HG03066 (cell line): ENCODE measurements at regions not wholly inside any gene's neighbourhood (a gene's known extent, or its start where the extent isn't known, plus 50 kb on each side); places are given as distances from the start of the nearest gene placed in this dataset.
"Not testable (repeated sequence)": the region's sequence is repeated elsewhere in the genome, so short reads cannot be mapped to it uniquely, and the experiment has no call there.

Experiments used
- ATAC-seq: cut with Tn5 transposase; IDR thresholded peaks from one replicate; pipeline ENCODE4 v1.9.1; 2021; ENCODE audit warnings: low read depth; ENCODE audit not compliant: unreplicated experiment

DNA sequence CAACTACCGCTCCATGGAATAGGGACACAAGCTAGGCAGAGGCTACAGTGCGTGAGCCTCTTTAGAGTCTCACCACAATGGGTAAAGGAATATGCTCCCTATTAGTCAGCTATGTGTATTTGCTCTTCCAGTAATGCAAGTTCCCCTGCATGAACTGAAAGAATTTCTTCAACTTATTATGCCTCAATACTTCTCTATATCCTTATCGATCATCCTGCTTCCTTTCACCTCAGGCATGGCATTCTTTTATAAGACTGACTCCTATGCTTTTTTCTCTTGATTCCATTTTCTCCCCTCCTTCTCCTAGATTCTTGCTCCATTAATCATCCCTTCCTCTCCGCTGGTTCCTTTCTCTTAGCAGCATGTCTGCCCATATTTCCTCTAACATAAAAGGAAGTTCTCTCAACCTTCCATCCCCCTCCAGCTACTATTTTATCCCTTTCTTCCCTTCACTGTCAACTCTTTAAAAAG, 94.5 kb upstream of the CPM start:
- ATAC-seq = no peak

DNA sequence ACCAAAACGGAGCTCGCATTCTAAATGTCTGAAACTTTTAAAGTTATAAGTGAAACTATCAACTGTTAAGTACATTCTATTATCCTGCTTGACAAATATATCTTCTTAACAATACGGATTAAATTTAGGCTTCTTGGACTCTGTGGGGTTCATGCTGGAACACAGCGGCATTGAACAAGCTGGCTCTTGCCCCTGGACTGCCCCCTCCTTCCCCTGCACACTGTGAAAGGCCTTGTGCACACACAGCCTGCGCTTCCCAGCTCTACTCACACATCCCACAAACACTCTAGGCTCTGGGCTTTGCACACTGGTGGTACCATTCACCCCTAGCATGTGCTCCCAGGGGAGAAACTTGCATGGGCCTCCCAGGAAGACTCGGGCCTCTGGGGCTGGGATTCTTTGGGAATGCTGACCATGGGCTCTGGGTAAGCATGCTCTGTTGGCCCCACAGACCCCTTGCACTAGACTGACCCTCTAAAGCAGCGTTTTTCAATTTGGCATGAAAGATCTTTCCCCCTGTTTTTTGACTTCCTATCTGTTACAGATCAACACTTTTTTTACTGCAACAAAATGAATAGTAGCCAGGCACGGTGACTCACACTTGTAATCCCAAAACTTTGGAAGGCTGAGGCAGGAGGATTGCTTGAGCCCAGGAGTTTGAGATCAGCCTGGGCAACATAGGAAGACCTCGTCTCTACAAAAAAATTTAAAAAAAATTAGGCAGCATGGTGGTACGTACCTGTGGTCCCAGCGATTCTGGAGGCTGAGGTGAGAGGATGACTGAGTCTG, 96.2 kb upstream of the CPM start:
- ATAC-seq = no peak

DNA sequence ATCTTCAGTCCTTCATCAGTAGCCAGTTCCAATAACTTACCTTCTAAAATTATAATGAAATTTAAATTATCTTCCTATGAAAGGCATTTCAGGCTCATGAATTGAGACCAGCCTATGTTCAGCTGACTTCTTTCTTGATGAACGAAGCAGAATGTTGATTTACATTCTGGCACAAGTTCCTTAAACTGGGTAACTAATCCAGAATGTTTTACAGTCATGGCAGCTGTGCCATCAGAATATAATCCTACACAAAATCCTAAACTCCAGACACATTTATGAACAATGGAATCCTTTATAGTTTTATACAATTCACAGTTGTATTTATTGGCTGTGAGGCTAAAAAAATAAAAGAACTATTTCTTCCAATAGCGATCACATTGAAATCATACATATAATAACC, 97.3 kb upstream of the CPM start:
- no peak for ATAC-seq

DNA sequence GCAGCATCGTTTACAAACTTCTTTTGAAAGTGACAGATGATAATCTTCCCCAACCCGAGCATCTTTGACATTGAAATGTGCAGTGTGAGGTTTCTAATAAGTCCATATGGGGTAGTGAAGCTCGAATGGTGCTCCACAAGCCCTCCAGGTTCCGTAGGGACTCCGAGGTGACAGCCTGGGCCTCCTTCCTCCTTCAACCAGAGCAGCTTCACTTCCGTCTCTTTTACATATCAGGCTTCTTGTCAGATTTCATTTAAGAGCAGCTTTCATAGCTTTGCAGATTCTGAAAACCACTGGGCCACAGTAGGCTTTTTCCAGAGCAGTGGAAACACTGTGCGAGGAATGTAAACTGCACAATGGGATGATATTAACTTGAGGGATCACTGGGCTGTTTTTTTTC, 103.6 kb upstream of the CPM start:
- ATAC-seq = no peak

DNA sequence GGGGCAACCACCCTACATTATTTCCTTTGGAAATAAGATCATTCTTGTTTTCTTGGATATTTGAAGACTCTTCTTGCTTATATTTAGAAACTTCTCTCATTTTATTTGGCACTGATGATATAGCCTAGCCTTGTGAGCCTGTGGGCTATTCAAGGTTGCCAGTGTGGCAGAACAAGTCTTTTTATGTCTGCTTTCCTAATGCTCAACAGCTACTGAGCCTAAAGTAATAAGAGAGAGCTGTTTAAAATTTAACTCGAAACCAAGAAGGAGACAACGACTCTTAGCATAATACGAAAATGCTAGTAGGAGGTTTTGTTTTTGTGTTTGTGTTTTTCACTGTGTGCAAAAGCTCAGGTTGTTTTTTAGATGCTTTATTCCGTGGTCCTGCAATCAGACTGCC, 104.0 kb upstream of the CPM start:
- no peak for ATAC-seq

DNA sequence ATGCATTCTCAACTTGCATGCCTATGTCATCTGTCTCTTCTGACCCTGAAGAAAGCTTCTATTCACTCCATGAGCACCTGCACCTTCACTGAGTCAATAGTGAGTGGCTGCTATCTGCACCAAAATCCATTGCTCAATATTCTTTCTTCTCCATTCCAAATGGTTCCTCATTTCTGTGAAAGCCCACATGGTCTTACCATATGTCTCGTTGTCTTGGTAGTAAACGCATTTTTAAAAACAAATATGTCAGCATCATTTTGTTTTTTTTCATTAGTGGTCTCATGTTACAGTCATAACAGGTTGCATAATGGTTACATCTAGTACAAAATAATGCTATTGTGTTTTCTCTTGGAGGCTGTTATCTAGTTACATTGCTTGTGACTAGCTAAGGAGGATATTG, 106.9 kb upstream of the CPM start:
- ATAC-seq = no peak

DNA sequence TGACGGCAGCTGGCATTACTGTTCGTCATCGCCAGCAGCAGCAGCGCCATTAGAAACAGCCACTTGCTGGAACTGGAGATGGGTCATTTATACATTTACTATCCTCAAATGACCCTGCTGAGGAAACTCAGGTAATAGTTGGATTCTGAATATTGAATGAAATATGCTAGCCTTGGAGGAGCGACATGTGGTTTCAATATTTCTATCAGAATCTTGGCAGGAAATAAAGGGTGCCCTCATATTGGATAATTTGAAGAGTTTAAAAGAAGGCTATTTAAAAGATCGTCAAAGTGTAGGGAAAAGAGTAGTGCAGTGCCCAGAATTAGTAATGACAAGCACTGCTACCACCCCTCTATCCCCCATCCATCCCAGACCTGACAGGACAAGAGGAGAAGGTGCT, 109.6 kb upstream of the CPM start:
- ATAC-seq = no peak

DNA sequence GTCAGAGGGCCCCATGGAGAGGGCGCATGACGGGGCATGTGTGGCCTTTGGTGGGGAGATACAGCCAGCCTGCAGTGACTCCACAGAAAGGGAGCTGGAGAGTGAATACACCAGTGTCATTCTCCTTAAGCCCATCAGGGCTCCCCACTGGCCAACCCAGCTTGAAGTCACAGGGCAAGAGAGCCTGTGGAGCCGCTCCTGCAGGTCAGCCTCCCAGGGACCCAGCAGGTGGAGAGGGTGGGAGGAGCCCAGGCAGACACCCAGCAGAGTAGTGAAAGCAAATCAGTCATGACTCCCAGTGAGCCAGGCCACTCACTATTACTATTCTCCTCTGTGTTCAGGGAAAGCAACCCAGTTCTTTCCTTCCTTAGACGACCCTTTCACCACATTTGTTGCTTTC, 110.0 kb upstream of the CPM start:
- no peak for ATAC-seq

DNA sequence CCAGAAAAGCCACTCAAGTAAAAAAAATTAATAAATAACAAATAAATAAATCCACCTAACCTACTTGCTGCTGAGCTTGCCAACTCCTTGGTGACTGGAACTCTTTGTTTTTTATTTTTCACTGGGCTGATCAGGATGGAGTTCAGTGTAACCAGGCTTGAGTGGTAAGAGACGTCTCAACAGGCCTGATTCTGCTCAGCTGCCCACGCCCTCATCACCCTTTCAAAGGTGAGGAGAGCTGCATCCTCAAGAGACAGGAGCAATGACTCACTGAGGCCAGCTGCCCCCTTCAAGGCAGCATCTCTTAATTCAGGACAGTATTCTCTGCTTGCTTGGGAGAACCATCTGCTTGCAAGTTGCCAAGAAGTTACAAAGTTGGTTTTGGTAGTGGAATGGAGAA, 111.9 kb upstream of the CPM start:
- no peak for ATAC-seq

DNA sequence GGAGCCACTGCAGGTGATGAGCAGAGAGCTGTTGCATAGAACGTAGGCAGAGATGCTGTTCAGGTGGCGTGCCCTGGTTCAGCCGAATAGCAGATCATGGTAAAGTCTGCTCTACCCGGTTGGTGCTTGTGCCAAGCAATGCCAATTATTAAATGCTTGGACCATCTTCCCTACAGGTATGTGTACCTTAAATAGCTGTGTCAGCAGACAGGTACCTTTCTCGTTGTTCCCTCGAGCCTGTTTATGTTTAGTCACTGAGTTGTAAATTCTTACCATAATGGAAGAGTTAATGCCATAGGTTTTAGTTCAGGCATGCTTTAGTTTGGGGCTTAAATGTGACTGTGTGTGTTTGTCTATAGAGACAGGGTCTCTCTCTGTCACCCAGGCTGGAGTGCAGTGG, 112.5 kb upstream of the CPM start:
- no peak for ATAC-seq

DNA sequence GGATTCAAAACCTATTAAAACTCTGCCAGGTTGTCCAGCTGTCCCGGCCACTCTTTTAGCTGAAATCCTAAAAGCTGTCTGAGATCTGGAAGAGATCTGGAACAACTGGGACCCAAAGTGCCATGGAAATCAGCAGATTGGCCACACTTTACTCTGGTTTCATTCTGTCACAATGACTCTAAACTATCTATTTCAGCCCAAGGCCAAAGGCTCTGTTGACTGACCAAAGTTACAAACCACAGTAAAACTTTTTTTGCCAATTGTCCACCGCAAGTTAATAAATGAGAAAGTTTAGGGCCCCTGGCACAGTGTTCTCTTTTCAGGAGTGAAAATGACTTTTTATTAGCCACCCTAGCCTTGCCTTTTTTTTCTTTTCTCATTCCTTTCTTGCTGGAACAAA, 113.4 kb upstream of the CPM start:
- ATAC-seq = no peak

DNA sequence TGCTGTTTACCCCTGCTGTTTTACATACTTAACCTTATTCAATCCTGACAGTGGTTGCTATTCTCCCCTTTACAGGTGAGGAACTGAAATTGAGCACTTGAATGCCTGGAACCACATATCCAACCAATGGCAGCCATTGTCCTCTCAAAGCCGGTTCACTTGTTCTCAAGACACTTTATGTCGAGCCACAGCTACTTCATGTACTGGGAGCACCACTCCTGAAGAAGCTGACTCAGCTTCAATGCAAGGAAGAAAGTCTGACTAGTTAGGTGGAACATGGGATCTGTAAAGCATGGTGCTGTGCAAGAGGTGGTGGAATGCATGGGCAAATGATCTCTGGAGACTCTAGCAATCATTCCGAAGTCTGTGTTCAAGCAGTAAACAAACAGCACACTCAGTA, 113.9 kb upstream of the CPM start:
- no peak for ATAC-seq

DNA sequence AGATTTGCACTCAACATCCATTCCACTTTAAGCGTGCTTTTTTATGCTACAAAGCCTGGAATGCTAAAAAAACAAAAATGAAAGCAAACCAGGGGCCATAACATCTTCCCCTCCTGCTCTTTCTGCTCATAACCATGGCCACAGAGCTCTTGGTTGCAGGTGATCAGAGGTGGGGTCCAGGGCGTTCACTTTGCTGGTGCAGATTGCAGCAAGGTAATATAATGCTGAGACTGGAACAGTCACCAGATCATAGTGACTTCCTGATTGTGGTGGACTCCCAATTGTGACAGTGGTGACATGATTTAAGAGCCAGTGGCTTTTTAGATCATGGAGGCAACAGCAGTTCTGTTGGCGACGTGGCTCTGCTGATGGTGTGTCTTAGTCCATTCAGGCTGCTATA, 115.0 kb upstream of the CPM start:
- no peak for ATAC-seq

DNA sequence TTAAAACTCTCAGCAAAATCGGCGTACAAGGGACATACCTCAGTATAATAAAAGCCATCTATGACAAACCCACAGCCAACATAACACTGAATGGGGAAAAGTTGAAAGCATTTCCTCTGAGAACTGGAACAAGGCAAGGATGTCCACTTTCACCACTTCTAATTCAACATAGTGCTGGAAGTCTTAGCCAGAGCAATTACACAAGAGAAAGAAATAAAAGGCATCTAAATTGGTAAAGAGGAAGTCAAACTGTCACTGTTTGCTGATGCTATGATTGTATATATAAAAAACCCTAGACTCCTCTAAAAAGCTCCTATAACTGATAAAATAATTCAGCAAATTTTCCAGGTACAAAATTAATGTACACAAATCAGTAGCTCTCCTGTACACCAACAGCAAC, 116.9 kb upstream of the CPM start:
- not testable (repeated sequence) for ATAC-seq

DNA sequence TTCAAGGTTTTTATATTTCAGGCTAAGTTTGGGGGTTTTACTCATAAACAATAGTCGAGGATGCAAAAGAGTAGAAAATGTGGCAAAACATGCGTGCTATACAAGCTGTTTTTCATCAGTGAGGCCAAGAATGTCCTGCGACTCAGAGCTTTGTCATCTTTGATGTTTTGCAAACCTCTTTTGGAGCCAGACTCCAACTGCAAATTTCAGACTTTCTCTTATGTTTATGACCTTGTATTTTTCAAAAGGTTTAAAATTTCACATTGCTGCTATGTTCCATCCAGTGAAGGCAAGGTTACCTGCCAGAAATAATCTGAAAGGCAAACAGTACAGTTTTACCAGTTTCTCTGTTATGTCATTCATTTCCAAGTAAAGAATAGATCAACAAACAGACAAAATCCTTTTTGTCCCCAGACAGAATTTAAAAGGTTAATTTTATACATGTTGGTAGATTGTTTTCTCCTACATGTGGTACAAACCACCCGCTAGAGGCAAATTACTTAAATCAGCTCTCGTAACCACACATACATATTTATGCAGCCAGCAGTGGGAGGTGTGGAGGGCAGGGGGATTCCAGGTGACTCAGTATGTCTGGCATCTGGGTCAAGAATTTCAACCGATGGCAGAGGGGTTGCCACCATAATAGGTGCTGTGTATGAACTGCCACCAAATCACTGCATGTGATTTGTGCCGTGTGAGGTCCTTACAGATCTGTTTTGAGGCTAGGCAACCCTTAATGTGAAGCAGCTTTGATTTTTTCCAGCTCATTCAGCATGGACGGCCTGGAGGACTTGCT, 119.8 kb upstream of the CPM start:
- no peak for ATAC-seq

DNA sequence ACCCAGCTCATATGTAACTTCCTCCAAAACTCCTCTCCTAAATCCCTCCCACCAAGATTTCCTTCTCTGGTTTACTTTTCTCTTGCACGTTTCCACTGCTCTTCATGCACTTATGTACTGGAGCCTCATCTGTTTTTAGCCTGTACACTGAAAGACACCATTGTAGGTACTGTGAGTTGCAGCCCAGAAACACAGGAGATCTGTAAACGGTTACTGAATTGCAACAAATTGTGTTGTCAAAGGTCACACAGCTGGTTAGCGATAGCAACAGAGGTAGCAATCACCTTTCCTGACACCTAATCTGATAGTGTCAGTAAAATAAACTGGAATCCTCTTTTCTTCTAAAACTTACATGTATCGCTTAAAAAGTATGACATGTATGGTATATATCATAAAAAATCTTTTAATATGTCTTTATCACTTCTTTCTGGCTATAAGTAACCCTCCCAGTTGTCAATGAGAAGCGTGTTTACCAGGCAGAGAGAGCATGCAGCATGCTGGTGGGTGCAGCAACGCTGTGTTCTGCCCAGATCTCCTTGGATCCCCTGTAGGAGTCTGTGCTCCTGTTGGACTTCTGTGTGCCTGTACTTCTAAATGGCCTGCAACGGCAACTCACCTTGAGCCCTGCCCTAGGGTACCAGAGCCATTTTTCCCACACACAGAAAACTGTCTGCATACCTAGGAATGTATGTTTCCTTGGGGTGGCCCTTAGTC, 121.5 kb upstream of the CPM start:
- ATAC-seq = no peak

DNA sequence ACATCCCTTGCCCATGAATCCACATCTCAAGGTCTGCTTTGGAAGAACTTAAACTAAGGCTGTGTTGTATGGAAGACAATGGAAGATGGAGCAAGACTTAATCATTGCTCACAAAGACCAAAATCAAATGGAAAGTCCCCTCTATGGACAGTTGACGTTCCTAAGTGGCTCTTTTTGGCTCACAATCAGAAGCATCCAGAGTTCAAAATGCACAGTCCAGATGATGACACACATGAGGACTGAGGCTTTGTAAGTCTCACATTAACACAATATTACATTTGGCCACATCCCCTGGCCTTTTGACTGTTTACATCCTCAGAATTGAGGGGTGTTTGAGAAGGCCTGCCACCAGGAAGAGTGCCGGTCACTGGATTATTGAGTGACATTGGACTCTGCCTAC, 122.3 kb upstream of the CPM start:
- no peak for ATAC-seq

DNA sequence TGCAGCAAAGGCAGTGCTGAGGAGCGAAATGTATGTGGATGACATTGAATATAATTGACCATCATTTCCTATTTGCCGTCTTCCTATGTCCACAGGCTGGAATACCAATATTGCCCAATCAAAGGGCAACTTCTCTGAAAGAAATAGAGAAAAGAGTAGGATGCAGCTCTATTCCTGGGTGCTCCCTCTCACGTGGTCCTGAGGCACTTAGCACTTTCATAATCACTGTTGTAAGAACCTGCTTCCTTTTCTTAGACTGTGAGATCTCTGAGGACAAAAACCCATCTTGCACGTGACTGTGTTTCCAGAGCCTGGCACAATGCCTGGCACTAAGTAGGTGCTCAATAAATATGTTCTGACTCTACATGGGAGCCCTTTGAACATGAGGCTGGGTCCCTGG, 122.7 kb upstream of the CPM start:
- ATAC-seq = no peak

DNA sequence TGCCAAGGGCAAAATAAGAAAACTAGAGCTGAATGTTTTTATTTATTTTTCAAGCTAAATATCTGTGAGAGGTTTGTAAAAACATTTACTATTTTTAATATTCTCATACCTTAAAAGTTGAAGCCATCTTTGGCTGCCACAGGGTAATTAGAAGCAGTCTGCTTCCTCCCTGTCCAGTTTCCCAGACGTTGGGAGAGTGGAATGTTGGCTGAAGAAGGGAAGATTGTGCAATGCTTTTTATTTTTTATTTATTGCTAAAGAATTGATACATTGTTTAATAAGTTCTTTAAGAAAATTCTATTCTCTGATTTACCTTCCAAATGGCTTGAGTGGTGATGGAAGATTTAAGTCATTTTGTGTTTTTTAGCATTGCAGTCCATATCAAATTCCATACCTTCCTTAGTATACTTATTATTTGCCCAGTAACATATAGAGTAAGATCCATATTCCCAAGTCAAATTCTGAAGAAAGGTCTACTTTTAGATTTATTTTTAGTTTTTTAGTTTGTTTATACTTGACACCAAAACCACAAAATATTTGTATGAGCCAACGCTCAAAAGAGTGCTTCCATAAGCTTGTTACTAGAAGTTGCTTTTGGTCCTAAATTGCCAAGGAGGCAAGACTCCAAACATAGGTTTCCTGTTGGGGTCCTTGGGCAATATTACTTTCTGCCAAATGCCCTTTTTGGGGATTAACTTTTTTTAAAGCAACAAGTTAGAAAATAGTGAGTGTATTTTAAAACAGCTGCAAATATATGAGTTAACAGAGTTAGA, 124.0 kb upstream of the CPM start:
- no peak for ATAC-seq

DNA sequence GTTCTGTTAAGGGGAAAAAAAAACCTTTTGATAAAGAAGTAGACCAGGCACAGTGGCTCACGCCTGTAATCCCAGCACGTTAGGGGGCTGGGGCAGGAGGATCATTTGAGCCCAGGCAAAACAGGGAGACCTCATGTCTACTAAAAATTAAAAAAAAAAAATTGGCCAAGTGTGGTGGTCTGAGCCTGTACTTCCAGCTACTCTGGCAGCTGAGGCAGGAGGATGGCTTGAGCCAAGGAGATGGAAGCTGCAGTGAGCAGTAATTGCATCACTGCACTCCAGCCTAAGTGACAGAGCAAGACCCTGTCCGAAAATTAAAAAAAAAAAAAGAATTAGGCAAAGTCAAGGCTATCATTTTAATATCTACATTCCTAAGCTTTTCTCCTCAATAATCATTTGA, 124.8 kb upstream of the CPM start:
- ATAC-seq = no peak
